GM12878 (cell line): ENCODE measurements at regions not wholly inside any gene's neighbourhood (a gene's known extent, or its start where the extent isn't known, plus 50 kb on each side); places are given as distances from the start of the nearest gene placed in this dataset.

Source experiments
- ATAC-seq: fragments of 200-7000 bp; cut with Tn5 transposase; 3 replicates; pipeline ENCODE4 v1.9.1; 2020; ENCODE audit warnings: mild to moderate bottlenecking, moderate library complexity
- BruUV-seq: library from RNA; stranded (reverse); fragments of 400-500 nt; replicated peaks from 2 replicates; lab custom pipeline; 2021; lab: Mats Ljungman, UMichigan
- CTCF ChIA-PET: fragments of 300-600 bp; sonication (Branson Sonifier 250); formaldehyde crosslinking; extraction: SDS; loops from one replicate; lab custom pipeline; 2021; ENCODE audit warnings: inconsistent platforms; lab: Yijun Ruan, JAX
- POLR2A ChIA-PET: fragments of 350-600 bp; formaldehyde crosslinking; extraction: SDS; loops from one replicate; lab custom pipeline; 2021; ENCODE audit warnings: inconsistent platforms; lab: Charles Lee
- RAD21 ChIA-PET: fragments of 300-600 bp; sonication (Branson Sonifier 250); formaldehyde crosslinking; loops from one replicate; lab custom pipeline; 2023; ENCODE audit warnings: antibody characterized with exemption; ENCODE audit not compliant: unreplicated experiment; lab: Charles Lee
- SMC1A ChIA-PET: fragments of 300-600 bp; sonication (Branson Sonifier 250); formaldehyde crosslinking; loops from one replicate; lab custom pipeline; 2023; ENCODE audit not compliant: unreplicated experiment, uncharacterized antibody; lab: Charles Lee
- DNase-seq: peaks from one replicate; pipeline ENCODE4 v3.0.0-alpha.2; 2011; ENCODE audit warnings: low read depth, low spot score
- FAIRE-seq: peaks from 3 replicates; lab custom pipeline; 2011; peaks lifted over from hg19 to GRCh38; lab: Jason Lieb, UNC
- H2AFZ ChIP-seq: 2 replicates; pipeline ENCODE4 v1.6.0; 2011; ENCODE audit warnings: low read depth, low read length, control low read depth; ENCODE audit not compliant: control insufficient read depth
- H3K27ac ChIP-seq: 2 replicates; pipeline ENCODE4 v1.5.1; 2011; ENCODE audit warnings: control low read depth; ENCODE audit not compliant: control insufficient read depth, insufficient read depth
- H3K27me3 ChIP-seq, 2 experiments: replicated peaks in 1 of 2; 2 replicates each; pipeline versions ENCODE4 v1.6.0 to v1.6.1; 2011; ENCODE audit warnings: low read length in 1 of 2; ENCODE audit not compliant: control insufficient read depth in 2 of 2, insufficient read depth in 2 of 2
- H3K36me3 ChIP-seq, 2 experiments: 2 replicates each; pipeline ENCODE4 v1.5.1; 2011; ENCODE audit warnings: low read length in 1 of 2; ENCODE audit not compliant: control insufficient read depth in 2 of 2, insufficient read depth in 2 of 2
- H3K4me1 ChIP-seq: 2 replicates; pipeline ENCODE4 v1.6.1; 2011; ENCODE audit warnings: mild to moderate bottlenecking, low read length, moderate library complexity, mixed read lengths; ENCODE audit not compliant: control insufficient read depth, insufficient read depth
- H3K4me2 ChIP-seq: 2 replicates; pipeline ENCODE4 v1.6.0; 2011; ENCODE audit warnings: control low read depth; ENCODE audit not compliant: control insufficient read depth, insufficient read depth
- H3K4me3 ChIP-seq: fragments of 200-600 bp; sonication (generic); 2 replicates; pipeline ENCODE4 v1.5.1; 2016
- H3K79me2 ChIP-seq: 2 replicates; pipeline ENCODE4 v1.6.0; 2011; ENCODE audit warnings: low read length; ENCODE audit not compliant: control insufficient read depth, insufficient read depth
- H3K9ac ChIP-seq: 2 replicates; pipeline ENCODE4 v1.8.0; 2011; ENCODE audit warnings: low read length, control low read depth, mixed read lengths; ENCODE audit not compliant: control insufficient read depth, insufficient read depth
- H3K9me3 ChIP-seq: replicated peaks from 3 replicates; pipeline ENCODE4 v1.5.1; 2011; ENCODE audit warnings: mild to moderate bottlenecking, low read length; ENCODE audit not compliant: control insufficient read depth, insufficient read depth
- H4K20me1 ChIP-seq: 2 replicates; pipeline ENCODE4 v1.6.0; 2011; ENCODE audit not compliant: control insufficient read depth, insufficient read depth
- ATF7 ChIP-seq: fragments of 450-650 bp; IDR thresholded peaks from 2 replicates; pipeline ENCODE4 v1.6.1; 2016; ENCODE audit warnings: low read depth, mild to moderate bottlenecking
- BCL3 ChIP-seq: IDR thresholded peaks from 2 replicates; pipeline ENCODE4 v1.6.1; 2011; ENCODE audit warnings: borderline replicate concordance, low read depth, mild to moderate bottlenecking, moderate library complexity, low read length; ENCODE audit not compliant: insufficient read depth, poor library complexity, severe bottlenecking
- CBX3 ChIP-seq: fragments of 200-600 bp; sonication (generic); IDR thresholded peaks from 2 replicates; pipeline ENCODE4 v1.6.1; 2016; ENCODE audit warnings: low read depth, borderline replicate concordance
- GATAD2B ChIP-seq: fragments of 450-650 bp; conservative IDR thresholded peaks from 2 replicates; pipeline ENCODE4 v1.6.1; 2017; ENCODE audit warnings: low read depth, mild to moderate bottlenecking, moderate library complexity
- HDGF ChIP-seq: fragments of 450-650 bp; IDR thresholded peaks from 2 replicates; pipeline ENCODE4 v1.6.1; 2016; ENCODE audit warnings: antibody characterized with exemption
- LARP7 ChIP-seq: fragments of 450-650 bp; IDR thresholded peaks from 2 replicates; pipeline ENCODE4 v1.6.1; 2017; ENCODE audit warnings: mild to moderate bottlenecking
- NBN ChIP-seq: fragments of 450-650 bp; IDR thresholded peaks from 2 replicates; pipeline ENCODE4 v1.6.1; 2016
- NR2C1 ChIP-seq: fragments of 450-650 bp; IDR thresholded peaks from 2 replicates; pipeline ENCODE4 v1.6.1; 2017; ENCODE audit warnings: antibody characterized with exemption, mild to moderate bottlenecking, moderate library complexity
- NR2C2 ChIP-seq: IDR thresholded peaks from 2 replicates; pipeline ENCODE4 v1.6.1; 2011; ENCODE audit warnings: borderline replicate concordance, low read depth; ENCODE audit not compliant: control insufficient read depth, insufficient read length
- RUNX3 ChIP-seq: IDR thresholded peaks from 2 replicates; pipeline ENCODE4 v1.6.1; 2012; ENCODE audit warnings: low read length, inconsistent platforms
- SMAD5 ChIP-seq: IDR thresholded peaks from 2 replicates; pipeline ENCODE4 v1.6.1; 2016; ENCODE audit warnings: antibody characterized with exemption, low read depth
- STAT3 ChIP-seq: IDR thresholded peaks from 2 replicates; pipeline ENCODE4 v1.6.1; 2011; ENCODE audit warnings: low read depth, low read length, improper control_type of control experiment
- TCF12 ChIP-seq: IDR thresholded peaks from 2 replicates; pipeline ENCODE4 v1.6.1; 2011; ENCODE audit warnings: low read depth, mild to moderate bottlenecking, low read length
- ZBED1 ChIP-seq: IDR thresholded peaks from 2 replicates; pipeline ENCODE4 v1.6.1; 2016; ENCODE audit warnings: borderline replicate concordance
- ZNF207 ChIP-seq: fragments of 450-650 bp; IDR thresholded peaks from 2 replicates; pipeline ENCODE4 v1.6.1; 2014; ENCODE audit warnings: antibody characterized with exemption, mild to moderate bottlenecking, borderline replicate concordance
- WGBS: methylation state at CpG from one replicate; pipeline ENCODE4 v1.1.6; 2016; ENCODE audit warnings: low lambda C conversion rate; ENCODE audit not compliant: insufficient replicate concordance, insufficient coverage; ENCODE audit errors: missing lambda C conversion rate; 5-methylcytosine and 5-hydroxymethylcytosine counted together
- in situ Hi-C: fragments of 300-500 bp; cut with MboI; formaldehyde crosslinking; loops from 9 replicates; pipeline ENCODE4 v1.14.3; 2018; ENCODE audit warnings: mixed read lengths
- intact Hi-C: fragments of 100-400 bp; cut with micrococcal nuclease; formaldehyde crosslinking; loops from one replicate; pipeline ENCODE4 v1.14.2; 2022; ENCODE audit not compliant: unreplicated experiment
- TF ChIP-seq, protein P1 (sequence below): fragments of 450-650 bp; formaldehyde crosslinking; IDR thresholded peaks from 2 replicates; pipeline ENCODE4 v1.4.0; 2022; ENCODE audit warnings: mild to moderate bottlenecking, moderate library complexity
- TF ChIP-seq, protein P2 (sequence below): IDR thresholded peaks from 2 replicates; pipeline ENCODE4 v1.6.1; 2011; ENCODE audit warnings: mild to moderate bottlenecking, low read depth, low read length, moderate library complexity; ENCODE audit not compliant: insufficient replicate concordance
- TF ChIP-seq, protein P3 (sequence below): fragments of 450-650 bp; IDR thresholded peaks from 2 replicates; pipeline ENCODE4 v1.6.1; 2017; ENCODE audit warnings: borderline replicate concordance

DNA sequence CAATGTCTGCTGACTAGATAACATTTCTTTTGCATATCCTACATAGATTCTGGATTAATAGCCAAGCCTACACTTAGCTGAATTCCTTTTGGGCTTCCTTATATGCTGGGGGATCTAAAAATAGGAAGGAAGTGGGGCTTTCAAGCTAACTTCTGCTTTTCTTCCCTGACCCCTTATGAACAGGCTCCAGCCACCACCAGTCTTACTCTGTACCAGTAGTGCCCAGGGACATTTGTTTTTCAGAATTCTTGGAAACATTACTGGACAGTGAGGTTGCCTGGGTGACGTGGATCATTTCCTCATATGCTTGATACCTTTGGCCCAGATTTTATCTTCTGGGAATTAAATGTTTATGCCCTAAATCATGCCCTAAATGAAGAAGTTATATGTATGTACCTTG lies 55.9 kb upstream of the SRRM4 start (continued):
- TF ChIP-seq, protein P1, sequence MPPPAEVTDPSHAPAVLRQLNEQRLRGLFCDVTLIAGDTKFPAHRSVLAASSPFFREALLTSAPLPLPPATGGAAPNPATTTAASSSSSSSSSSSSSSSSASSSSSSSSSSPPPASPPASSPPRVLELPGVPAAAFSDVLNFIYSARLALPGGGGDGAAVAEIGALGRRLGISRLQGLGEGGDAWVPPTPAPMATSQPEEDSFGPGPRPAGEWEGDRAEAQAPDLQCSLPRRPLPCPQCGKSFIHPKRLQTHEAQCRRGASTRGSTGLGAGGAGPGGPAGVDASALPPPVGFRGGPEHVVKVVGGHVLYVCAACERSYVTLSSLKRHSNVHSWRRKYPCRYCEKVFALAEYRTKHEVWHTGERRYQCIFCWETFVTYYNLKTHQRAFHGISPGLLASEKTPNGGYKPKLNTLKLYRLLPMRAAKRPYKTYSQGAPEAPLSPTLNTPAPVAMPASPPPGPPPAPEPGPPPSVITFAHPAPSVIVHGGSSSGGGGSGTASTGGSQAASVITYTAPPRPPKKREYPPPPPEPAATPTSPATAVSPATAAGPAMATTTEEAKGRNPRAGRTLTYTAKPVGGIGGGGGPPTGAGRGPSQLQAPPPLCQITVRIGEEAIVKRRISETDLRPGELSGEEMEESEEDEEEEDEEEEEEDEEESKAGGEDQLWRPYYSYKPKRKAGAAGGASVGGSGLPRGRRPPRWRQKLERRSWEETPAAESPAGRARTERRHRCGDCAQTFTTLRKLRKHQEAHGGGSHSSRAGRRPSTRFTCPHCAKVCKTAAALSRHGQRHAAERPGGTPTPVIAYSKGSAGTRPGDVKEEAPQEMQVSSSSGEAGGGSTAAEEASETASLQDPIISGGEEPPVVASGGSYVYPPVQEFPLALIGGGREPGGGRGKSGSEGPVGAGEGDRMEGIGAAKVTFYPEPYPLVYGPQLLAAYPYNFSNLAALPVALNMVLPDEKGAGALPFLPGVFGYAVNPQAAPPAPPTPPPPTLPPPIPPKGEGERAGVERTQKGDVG, result no peak
- no peak for TF ChIP-seq ZNF207

- ChIA-PET RAD21 (no interaction called here), CTCF (no interaction called here), SMC1A (no interaction called here), POLR2A (no interaction called here)
- H3K36me3 ChIP-seq, result no peaks in the 10 kb centered on the region
- H2AFZ ChIP-seq, result no peak overlapping the region
- H3K9ac ChIP-seq, result no peak overlapping the region
- H3K4me2 ChIP-seq, result no peak overlapping the region
- no peak for DNase-seq
- H3K4me1 ChIP-seq, result no peaks in the 10 kb centered on the region
- WGBS, result 0% methylated on average over 3 of the region's 3 CpGs
- in situ Hi-C loops (no loop called here), intact Hi-C loops (no loop called here)
- no peak overlapping the region for H3K27ac ChIP-seq
- FAIRE-seq, result no peak
- no peak overlapping the region for H3K4me3 ChIP-seq
- ATAC-seq, result no peak
- no peaks in the 10 kb centered on the region for H3K27me3 ChIP-seq
- no peaks in the 10 kb centered on the region for H3K9me3 ChIP-seq
- no peaks in the 10 kb centered on the region for H3K79me2 ChIP-seq
- no TSS peak for BruUV-seq
- no peaks in the 10 kb centered on the region for H4K20me1 ChIP-seq
- no peak for TF ChIP-seq ZBED1
- TF ChIP-seq LARP7, result no peak
- no peak for TF ChIP-seq NBN
- TF ChIP-seq, protein P2, sequence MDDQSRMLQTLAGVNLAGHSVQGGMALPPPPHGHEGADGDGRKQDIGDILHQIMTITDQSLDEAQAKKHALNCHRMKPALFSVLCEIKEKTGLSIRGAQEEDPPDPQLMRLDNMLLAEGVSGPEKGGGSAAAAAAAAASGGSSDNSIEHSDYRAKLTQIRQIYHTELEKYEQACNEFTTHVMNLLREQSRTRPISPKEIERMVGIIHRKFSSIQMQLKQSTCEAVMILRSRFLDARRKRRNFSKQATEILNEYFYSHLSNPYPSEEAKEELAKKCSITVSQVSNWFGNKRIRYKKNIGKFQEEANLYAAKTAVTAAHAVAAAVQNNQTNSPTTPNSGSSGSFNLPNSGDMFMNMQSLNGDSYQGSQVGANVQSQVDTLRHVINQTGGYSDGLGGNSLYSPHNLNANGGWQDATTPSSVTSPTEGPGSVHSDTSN, result no peak
- TF ChIP-seq STAT3, result no peak
- no peak for TF ChIP-seq BCL3
- no peak for TF ChIP-seq NR2C1
- no peak for TF ChIP-seq SMAD5
- TF ChIP-seq HDGF, result no peak
- no peak for TF ChIP-seq GATAD2B
- TF ChIP-seq TCF12, result no peak
- TF ChIP-seq CBX3, result no peak
- no peak for TF ChIP-seq RUNX3
- no peak for TF ChIP-seq ATF7
- no peak for TF ChIP-seq NR2C2
- TF ChIP-seq, protein P3, sequence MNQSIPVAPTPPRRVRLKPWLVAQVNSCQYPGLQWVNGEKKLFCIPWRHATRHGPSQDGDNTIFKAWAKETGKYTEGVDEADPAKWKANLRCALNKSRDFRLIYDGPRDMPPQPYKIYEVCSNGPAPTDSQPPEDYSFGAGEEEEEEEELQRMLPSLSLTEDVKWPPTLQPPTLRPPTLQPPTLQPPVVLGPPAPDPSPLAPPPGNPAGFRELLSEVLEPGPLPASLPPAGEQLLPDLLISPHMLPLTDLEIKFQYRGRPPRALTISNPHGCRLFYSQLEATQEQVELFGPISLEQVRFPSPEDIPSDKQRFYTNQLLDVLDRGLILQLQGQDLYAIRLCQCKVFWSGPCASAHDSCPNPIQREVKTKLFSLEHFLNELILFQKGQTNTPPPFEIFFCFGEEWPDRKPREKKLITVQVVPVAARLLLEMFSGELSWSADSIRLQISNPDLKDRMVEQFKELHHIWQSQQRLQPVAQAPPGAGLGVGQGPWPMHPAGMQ, result no peak
Measured at GRCh38 chr12:118925826-118926225, 55.5 kb upstream of the SRRM4 start.
